Neural progenitor cell (in vitro differentiated cells): ENCODE measurements at regions not wholly inside any gene's neighbourhood (a gene's known extent, or its start where the extent isn't known, plus 50 kb on each side); places are given as distances from the start of the nearest gene placed in this dataset.

ENCODE experiments used
- DNase-seq: peaks from one replicate; pipeline ENCODE4 v3.0.0-alpha.2; 2016; ENCODE audit warnings: low spot score
- H2AFZ ChIP-seq: fragments of 200-600 bp; sonication (generic); replicated peaks from 2 replicates; pipeline ENCODE4 v1.6.1; 2016; ENCODE audit warnings: antibody characterized with exemption
- H3F3A ChIP-seq: fragments of 200-600 bp; sonication (generic); 2 replicates; pipeline ENCODE4 v1.6.1; 2016; ENCODE audit warnings: antibody characterized with exemption, low read depth
- H3K27ac ChIP-seq: fragments of 200-600 bp; sonication (generic); 2 replicates; pipeline ENCODE4 v1.5.1; 2016; ENCODE audit warnings: mild to moderate bottlenecking
- H3K27me3 ChIP-seq: fragments of 200-600 bp; sonication (generic); 2 replicates; pipeline ENCODE4 v1.6.1; 2016; ENCODE audit warnings: mild to moderate bottlenecking, moderate library complexity
- H3K36me3 ChIP-seq: fragments of 200-600 bp; sonication (generic); 2 replicates; pipeline ENCODE4 v1.5.1; 2016
- H3K4me1 ChIP-seq: fragments of 200-600 bp; sonication (generic); 2 replicates; pipeline ENCODE4 v1.6.1; 2016; ENCODE audit warnings: mixed run types
- H3K4me2 ChIP-seq: fragments of 200-600 bp; sonication (generic); 2 replicates; pipeline ENCODE4 v1.6.1; 2016
- H3K4me3 ChIP-seq: fragments of 200-600 bp; sonication (generic); 2 replicates; pipeline ENCODE4 v1.5.1; 2016
- H3K79me2 ChIP-seq: fragments of 200-600 bp; sonication (generic); 2 replicates; pipeline ENCODE4 v1.6.1; 2016; ENCODE audit warnings: low read depth
- H3K9ac ChIP-seq: fragments of 200-600 bp; sonication (generic); 2 replicates; pipeline ENCODE4 v1.6.1; 2016
- H3K9me3 ChIP-seq: fragments of 200-600 bp; sonication (generic); 2 replicates; pipeline ENCODE4 v1.5.1; 2016; ENCODE audit warnings: low read depth
- H4K20me1 ChIP-seq: fragments of 200-600 bp; sonication (generic); 2 replicates; pipeline ENCODE4 v1.6.1; 2016; ENCODE audit warnings: low read depth
- H3K27ac Mint-ChIP-seq: 3 replicates; pipeline ENCODE4 v1.8.0; 2021; ENCODE audit warnings: mixed read lengths
- H3K27me3 Mint-ChIP-seq: 2 replicates; pipeline ENCODE4 v1.8.0; 2022; ENCODE audit warnings: low read depth, mild to moderate bottlenecking, inconsistent platforms, moderate library complexity, mixed read lengths; ENCODE audit not compliant: insufficient read depth
- H3K36me3 Mint-ChIP-seq: 3 replicates; pipeline ENCODE4 v1.8.0; 2021; ENCODE audit warnings: mixed read lengths
- H3K4me1 Mint-ChIP-seq: 3 replicates; pipeline ENCODE4 v1.8.0; 2021; ENCODE audit warnings: mixed read lengths
- H3K4me3 Mint-ChIP-seq: 3 replicates; pipeline ENCODE4 v1.8.0; 2021; ENCODE audit warnings: mild to moderate bottlenecking, moderate library complexity, mixed read lengths
- H3K9me3 Mint-ChIP-seq: 3 replicates; pipeline ENCODE4 v1.8.0; 2020; ENCODE audit warnings: mixed read lengths
- CTCF ChIP-seq: fragments of 200-600 bp; sonication (generic); IDR thresholded peaks from 2 replicates; pipeline ENCODE4 v1.5.1; 2017; ENCODE audit warnings: antibody characterized with exemption, mild to moderate bottlenecking
- EZH2 ChIP-seq: fragments of 200-600 bp; sonication (generic); IDR thresholded peaks from 2 replicates; pipeline ENCODE4 v1.6.1; 2017; ENCODE audit warnings: antibody characterized with exemption, mild to moderate bottlenecking, moderate library complexity
- EZH2phosphoT487 ChIP-seq: fragments of 200-600 bp; sonication (generic); IDR thresholded peaks from 2 replicates; pipeline ENCODE4 v1.6.1; 2017; ENCODE audit warnings: antibody characterized with exemption

GRCh38 chr11:38282718-38283117, 1684.7 kb upstream of the RAG2 start:
- no peaks in the 10 kb centered on the region for H4K20me1 ChIP-seq
- H3K4me1 ChIP-seq, result no peaks in the 10 kb centered on the region
- no peak overlapping the region for H2AFZ ChIP-seq
- no peaks in the 10 kb centered on the region for H3K9me3 ChIP-seq
- no peaks in the 10 kb centered on the region for H3K27me3 ChIP-seq
- Mint-ChIP-seq H3K27me3 (peaks cover 2% of the 10 kb centered on the region), H3K4me1 (no peaks in the 10 kb centered on the region), H3K27ac (no peak overlapping the region), H3K36me3 (no peaks in the 10 kb centered on the region), H3K9me3 (peaks cover 2% of the 10 kb centered on the region), H3K4me3 (no peak overlapping the region)
- no peaks in the 10 kb centered on the region for H3K36me3 ChIP-seq
- no peak for DNase-seq
- H3F3A ChIP-seq, result no peaks in the 10 kb centered on the region
- no peak overlapping the region for H3K27ac ChIP-seq
- H3K79me2 ChIP-seq, result no peaks in the 10 kb centered on the region
- H3K9ac ChIP-seq, result no peak overlapping the region
- TF ChIP-seq EZH2, result no peak
- no peak for TF ChIP-seq CTCF
- TF ChIP-seq EZH2phosphoT487, result no peak
- H3K4me3 ChIP-seq, result no peak overlapping the region
- no peak overlapping the region for H3K4me2 ChIP-seq

- H3K9me3 Mint-ChIP-seq, result peaks cover 2% of the 10 kb centered on the region
- no peaks in the 10 kb centered on the region for H3F3A ChIP-seq
- no peak overlapping the region for H2AFZ ChIP-seq
- H3K27me3 ChIP-seq, result no peaks in the 10 kb centered on the region
- H3K4me3 ChIP-seq, result no peak overlapping the region
- no peaks in the 10 kb centered on the region for H3K36me3 ChIP-seq
- no peaks in the 10 kb centered on the region for H4K20me1 ChIP-seq
- no peaks in the 10 kb centered on the region for H3K36me3 Mint-ChIP-seq
- H3K27me3 Mint-ChIP-seq, result peaks cover 2% of the 10 kb centered on the region
- no peak overlapping the region for H3K27ac Mint-ChIP-seq
- no peak overlapping the region for H3K27ac ChIP-seq
- TF ChIP-seq EZH2 (no peak), EZH2phosphoT487 (no peak), CTCF (no peak)
- H3K4me3 Mint-ChIP-seq, result no peak overlapping the region
- peaks cover 3% of the 10 kb centered on the region for H3K4me1 Mint-ChIP-seq
- DNase-seq, result no peak
- no peaks in the 10 kb centered on the region for H3K4me1 ChIP-seq
- H3K4me2 ChIP-seq, result no peak overlapping the region
- H3K9me3 ChIP-seq, result no peaks in the 10 kb centered on the region
- no peaks in the 10 kb centered on the region for H3K79me2 ChIP-seq
- H3K9ac ChIP-seq, result no peak overlapping the region
Measured at GRCh38 chr11:38278457-38279141, 1680.6 kb upstream of the RAG2 start.

GRCh38 chr11:38274031-38274430, 1676.0 kb upstream of the RAG2 start:
- Histone ChIP-seq H3K27ac (no peak overlapping the region), H3K79me2 (no peaks in the 10 kb centered on the region), H3K4me1 (no peaks in the 10 kb centered on the region)

More at GRCh38 chr11:38274031-38274430, 1676.0 kb upstream of the RAG2 start:
- Histone ChIP-seq H3K9me3 (no peaks in the 10 kb centered on the region), H3K9ac (no peak overlapping the region), H3K4me2 (no peak overlapping the region), H2AFZ (no peak overlapping the region), H3K4me3 (no peak overlapping the region), H3F3A (no peaks in the 10 kb centered on the region), H3K36me3 (no peaks in the 10 kb centered on the region), H4K20me1 (no peaks in the 10 kb centered on the region), H3K27me3 (no peaks in the 10 kb centered on the region)
- H3K4me1 Mint-ChIP-seq, result peaks cover 19% of the 10 kb centered on the region
- no peak for TF ChIP-seq CTCF
- no peak for TF ChIP-seq EZH2phosphoT487
- TF ChIP-seq EZH2, result no peak
- H3K36me3 Mint-ChIP-seq, result peaks cover 1% of the 10 kb centered on the region
- DNase-seq, result no peak
- peaks cover 14% of the 10 kb centered on the region for H3K9me3 Mint-ChIP-seq
- no peak overlapping the region for H3K4me3 Mint-ChIP-seq
- no peak overlapping the region for H3K27ac Mint-ChIP-seq
- H3K27me3 Mint-ChIP-seq, result no peaks in the 10 kb centered on the region
